ENCODE measurements at regions not wholly inside any gene's neighbourhood (a gene's known extent, or its start where the extent isn't known, plus 50 kb on each side); places are given as distances from the start of the nearest gene placed in this dataset.

DNA sequence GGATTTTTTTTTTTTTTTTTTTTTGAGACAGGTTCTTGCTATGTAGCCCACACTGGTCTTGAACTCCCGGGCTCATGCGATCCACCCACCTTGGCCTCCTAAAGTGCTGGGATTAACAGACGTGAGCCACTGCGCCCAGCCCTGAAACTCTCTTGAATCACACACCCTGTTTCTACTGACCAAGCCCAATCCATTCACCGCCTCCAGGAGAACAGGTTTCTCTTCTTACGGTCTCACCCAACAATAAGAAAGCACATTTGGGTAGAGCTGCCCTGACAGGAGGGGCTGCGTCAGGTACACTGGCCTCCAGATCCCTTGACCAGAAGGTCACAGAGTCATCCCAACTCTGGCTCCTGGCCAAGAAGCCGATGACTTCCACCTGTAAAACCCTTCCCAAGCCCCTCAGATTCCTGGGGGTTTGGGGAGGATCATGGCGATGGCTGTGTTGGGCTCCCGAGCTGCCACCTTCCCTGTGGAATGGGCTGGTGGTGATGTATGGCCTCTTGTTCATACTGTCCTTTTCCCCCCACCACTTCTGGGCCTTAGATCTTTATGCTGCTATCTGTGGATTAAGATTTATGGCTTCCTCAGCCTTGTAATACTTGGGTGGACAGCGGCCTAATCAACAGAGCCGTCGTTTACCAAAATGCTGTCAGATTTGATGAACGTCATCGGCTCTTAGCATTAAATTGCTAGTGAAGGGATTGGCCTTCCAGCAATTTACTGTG lies 89.1 kb downstream of the KATNIP start:
- Histone ChIP-seq H3K27ac (no peak overlapping the region), H3K4me3 (no peak overlapping the region), H3K9me3 (no peaks in the 10 kb centered on the region), H3K27me3 (no peaks in the 10 kb centered on the region), H3K4me1 (no peaks in the 10 kb centered on the region), H3K36me3 (peaks cover 0 to 23% (median 3%) of the 10 kb centered on the region in 9 donors)
- TF ChIP-seq, protein P1, sequence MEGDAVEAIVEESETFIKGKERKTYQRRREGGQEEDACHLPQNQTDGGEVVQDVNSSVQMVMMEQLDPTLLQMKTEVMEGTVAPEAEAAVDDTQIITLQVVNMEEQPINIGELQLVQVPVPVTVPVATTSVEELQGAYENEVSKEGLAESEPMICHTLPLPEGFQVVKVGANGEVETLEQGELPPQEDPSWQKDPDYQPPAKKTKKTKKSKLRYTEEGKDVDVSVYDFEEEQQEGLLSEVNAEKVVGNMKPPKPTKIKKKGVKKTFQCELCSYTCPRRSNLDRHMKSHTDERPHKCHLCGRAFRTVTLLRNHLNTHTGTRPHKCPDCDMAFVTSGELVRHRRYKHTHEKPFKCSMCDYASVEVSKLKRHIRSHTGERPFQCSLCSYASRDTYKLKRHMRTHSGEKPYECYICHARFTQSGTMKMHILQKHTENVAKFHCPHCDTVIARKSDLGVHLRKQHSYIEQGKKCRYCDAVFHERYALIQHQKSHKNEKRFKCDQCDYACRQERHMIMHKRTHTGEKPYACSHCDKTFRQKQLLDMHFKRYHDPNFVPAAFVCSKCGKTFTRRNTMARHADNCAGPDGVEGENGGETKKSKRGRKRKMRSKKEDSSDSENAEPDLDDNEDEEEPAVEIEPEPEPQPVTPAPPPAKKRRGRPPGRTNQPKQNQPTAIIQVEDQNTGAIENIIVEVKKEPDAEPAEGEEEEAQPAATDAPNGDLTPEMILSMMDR (IDR thresholded peaks at IDR 0.05): no peak
- TF ChIP-seq POLR2A (IDR thresholded peaks at IDR 0.05): no peak
- 84 to 88% (median 88%) methylated on average over 15 of the region's 15 CpGs for WGBS, 4 donors
- intact Hi-C loops (cut with DNase I): loop anchor here in 7 of 10 donors (5.0 to 10.0 kb wide), 6 partner anchors 226 to 436 kb away; partner anchors contain the start of gene GSG1L (in 4 of the 7)
- ATAC-seq: no peak
- DNase-seq: no peak

DNA sequence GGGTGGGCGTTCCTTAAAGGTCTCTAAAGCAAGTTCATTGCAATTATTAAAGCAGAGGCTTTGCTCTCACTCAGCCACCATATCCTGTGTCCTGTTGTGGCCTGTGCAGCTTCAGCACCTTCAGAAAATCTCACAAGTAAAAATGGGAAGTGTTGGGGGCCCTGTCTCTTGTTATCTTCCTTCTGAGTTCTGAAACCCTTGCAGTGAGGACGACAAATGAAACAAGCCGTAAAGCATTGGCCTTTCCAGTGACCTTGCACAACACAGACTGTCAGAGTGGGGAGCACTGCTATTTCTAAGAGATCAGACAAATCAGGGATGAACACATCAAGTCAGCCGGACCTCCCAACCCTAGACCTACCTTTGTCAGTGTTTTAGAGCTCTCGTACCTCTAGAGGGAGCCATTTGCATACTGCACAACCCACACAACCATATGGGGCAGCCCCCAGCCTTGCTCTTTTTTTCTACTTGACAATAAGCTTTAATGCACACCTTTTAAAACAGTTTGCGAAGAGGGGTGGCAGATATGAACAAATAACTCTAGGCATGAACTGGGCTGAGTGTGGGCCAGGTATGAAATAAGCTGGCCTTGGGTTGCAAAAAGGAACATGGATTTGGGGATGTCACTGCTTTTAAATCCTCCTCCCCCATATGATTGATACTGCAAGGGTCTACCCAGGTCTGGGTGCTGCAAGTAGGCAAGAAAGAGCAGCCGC lies 89.8 kb downstream of the KATNIP start:
- intact Hi-C loops (cut with DNase I): loop anchor here in 9 of 10 donors (5.0 to 10.0 kb wide), 8 partner anchors 225 to 435 kb away; partner anchors contain the start of gene GSG1L (in 6 of the 9)
- DNase-seq (no peak), ATAC-seq (peak; percentile 61 to 83 (median 70))
- H3K4me3 ChIP-seq: no peak overlapping the region
- H3K36me3 ChIP-seq: peaks cover 0 to 23% (median 2%) of the 10 kb centered on the region in 9 donors
- no peaks in the 10 kb centered on the region for H3K4me1 ChIP-seq
- TF ChIP-seq POLR2A (IDR thresholded peaks at IDR 0.05): no peak
- TF ChIP-seq, protein P1 (IDR thresholded peaks at IDR 0.05): peak; percentile 34 to 66 (median 50)
- no peaks in the 10 kb centered on the region for H3K9me3 ChIP-seq
- no peaks in the 10 kb centered on the region for H3K27me3 ChIP-seq
- 69 to 81% (median 74%) methylated on average over 7 of the region's 7 CpGs for WGBS, 4 donors
- no peak overlapping the region for H3K27ac ChIP-seq

DNA sequence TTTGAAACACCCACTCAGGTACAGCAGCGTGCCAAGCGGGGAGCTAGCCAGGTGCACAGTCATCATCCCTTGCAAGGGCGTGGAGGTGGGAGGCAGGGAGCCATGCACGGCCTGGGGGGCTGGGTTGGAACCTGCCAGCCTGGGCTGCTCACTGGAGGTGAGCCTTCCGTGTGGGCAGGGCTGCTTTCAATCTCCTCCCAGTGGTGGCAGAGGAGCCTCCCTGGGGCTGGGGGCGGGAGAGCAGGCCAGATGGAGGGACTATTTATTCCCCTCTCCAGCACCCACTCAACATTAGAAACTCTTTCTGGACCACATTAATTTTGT lies 90.3 kb downstream of the KATNIP start:
- WGBS, 4 donors: 87 to 91% (median 89%) methylated on average over 6 of the region's 6 CpGs

More for the DNA sequence above, 90.3 kb downstream of the KATNIP start:
- DNase-seq (no peak), ATAC-seq (no peak)
- Histone ChIP-seq H3K27ac (no peak overlapping the region), H3K4me3 (no peak overlapping the region), H3K9me3 (no peaks in the 10 kb centered on the region), H3K36me3 (peaks cover 0 to 23% (median 2%) of the 10 kb centered on the region in 9 donors), H3K4me1 (no peaks in the 10 kb centered on the region), H3K27me3 (no peaks in the 10 kb centered on the region)
- intact Hi-C loops (cut with DNase I): loop anchor here in 5 of 10 donors (5.0 to 10.0 kb wide), 5 partner anchors 225 to 432 kb away; partner anchors contain the start of gene GSG1L (in 2 of the 5)
- TF ChIP-seq POLR2A (IDR thresholded peaks at IDR 0.05): no peak
- TF ChIP-seq, protein P1 (IDR thresholded peaks at IDR 0.05): no peak

Data from heart left ventricle (tissue), 16 donors.